ENCODE measurements at regions not wholly inside any gene's neighbourhood (a gene's known extent, or its start where the extent isn't known, plus 50 kb on each side); places are given as distances from the start of the nearest gene placed in this dataset.

DNA sequence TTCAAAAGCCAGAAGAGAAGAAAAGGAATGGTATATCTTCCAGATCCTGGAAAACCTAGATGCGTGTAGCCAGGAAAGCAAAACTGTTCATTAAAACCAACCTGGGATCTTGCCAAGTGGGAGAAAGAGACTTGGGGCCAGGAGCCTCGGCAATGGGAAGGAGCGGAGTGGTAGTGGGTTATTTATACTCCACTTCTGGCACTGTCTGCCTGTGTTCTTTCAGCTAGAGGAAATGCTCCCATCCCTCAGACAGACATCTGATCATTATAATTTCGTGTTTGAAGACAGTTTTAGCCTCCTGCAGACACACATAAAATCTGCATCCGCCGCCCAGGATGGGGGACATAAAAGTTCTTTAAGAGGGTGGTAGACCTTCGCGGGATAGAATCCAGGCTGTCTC, 421.6 kb downstream of the RPS24 start:
- H3K36me3 ChIP-seq: no peaks in the 10 kb centered on the region
- H3K4me1 ChIP-seq: peaks cover 40% of the 10 kb centered on the region
- DNase-seq: no peak
- TF ChIP-seq, protein P1, sequence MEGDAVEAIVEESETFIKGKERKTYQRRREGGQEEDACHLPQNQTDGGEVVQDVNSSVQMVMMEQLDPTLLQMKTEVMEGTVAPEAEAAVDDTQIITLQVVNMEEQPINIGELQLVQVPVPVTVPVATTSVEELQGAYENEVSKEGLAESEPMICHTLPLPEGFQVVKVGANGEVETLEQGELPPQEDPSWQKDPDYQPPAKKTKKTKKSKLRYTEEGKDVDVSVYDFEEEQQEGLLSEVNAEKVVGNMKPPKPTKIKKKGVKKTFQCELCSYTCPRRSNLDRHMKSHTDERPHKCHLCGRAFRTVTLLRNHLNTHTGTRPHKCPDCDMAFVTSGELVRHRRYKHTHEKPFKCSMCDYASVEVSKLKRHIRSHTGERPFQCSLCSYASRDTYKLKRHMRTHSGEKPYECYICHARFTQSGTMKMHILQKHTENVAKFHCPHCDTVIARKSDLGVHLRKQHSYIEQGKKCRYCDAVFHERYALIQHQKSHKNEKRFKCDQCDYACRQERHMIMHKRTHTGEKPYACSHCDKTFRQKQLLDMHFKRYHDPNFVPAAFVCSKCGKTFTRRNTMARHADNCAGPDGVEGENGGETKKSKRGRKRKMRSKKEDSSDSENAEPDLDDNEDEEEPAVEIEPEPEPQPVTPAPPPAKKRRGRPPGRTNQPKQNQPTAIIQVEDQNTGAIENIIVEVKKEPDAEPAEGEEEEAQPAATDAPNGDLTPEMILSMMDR (IDR thresholded peaks at IDR 0.05; ENCODE audit: low read depth, low read length): no peak
- no peaks in the 10 kb centered on the region for H3K27me3 ChIP-seq
- no peaks in the 10 kb centered on the region for H3K9me3 ChIP-seq
- H3K4me3 ChIP-seq (ENCODE audit: low read depth, low read length): no peak overlapping the region

DNA sequence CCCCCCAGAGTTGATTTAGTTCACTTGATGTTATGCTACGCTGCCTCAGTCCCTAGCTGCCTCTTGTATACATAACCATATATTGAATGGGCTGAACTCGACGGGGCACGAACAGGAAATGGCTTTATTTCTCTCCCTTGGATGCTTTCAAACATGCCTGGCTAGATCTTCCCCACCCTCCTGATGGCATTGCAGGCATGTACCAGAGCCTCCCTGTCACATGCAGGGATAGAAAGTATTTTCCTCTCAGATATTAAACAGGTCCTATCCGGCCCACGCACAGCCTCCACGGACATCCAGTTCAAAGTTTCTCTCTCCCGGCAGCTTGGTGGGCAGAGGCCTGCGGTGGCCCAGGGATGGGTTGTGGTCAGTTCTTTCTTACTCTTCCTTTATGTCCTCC, 422.1 kb downstream of the RPS24 start:
- no peak overlapping the region for H3K4me3 ChIP-seq (ENCODE audit: low read depth, low read length)
- H3K9me3 ChIP-seq: no peaks in the 10 kb centered on the region
- H3K27me3 ChIP-seq: no peaks in the 10 kb centered on the region
- H3K4me1 ChIP-seq: peaks cover 37% of the 10 kb centered on the region
- DNase-seq: no peak
- TF ChIP-seq, protein P1 (IDR thresholded peaks at IDR 0.05; ENCODE audit: low read depth, low read length): no peak
- no peaks in the 10 kb centered on the region for H3K36me3 ChIP-seq

DNA sequence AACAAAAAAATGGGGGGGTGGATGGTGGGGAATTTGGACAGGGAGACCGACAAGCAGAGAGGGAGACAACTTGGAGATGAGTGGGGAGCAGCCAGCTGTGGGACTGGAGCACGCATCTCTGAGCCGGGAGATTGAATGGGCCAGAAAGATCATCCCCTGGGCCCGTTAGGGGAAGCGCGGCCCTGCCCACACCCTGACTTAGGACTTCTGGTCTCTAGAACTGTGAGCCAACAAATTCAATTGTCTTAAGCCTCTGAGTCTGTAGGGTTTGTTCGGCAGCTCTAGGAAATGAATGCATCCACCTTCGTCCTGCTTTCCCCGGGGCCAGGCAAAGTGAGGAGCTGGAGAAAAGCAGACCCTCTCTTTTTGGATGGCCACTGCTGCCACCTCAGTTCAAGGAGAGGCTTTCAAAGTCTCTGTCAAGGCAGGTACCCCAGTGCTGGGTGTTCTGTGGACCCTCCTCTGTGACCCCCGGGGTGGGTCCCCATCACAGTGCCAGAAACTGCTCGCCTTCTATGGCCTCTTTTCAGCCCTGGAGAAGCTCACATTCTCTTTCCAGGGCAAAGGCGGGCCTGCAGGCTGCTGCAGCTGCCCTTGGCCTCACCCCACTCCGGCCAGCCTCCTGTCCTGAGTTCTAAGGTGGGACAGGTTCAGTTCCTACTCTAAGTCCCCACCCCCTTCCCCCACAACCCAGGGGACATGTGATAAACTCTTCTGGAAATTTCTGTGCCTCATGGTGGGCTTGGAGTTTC, 423.2 kb downstream of the RPS24 start:
- Histone ChIP-seq H3K4me3 (ENCODE audit: low read depth, low read length) (no peak overlapping the region), H3K36me3 (no peaks in the 10 kb centered on the region), H3K9me3 (no peaks in the 10 kb centered on the region), H3K27me3 (no peaks in the 10 kb centered on the region), H3K4me1 (peaks cover 27% of the 10 kb centered on the region)
- TF ChIP-seq, protein P1 (IDR thresholded peaks at IDR 0.05; ENCODE audit: low read depth, low read length): no peak
- no peak for DNase-seq

DNA sequence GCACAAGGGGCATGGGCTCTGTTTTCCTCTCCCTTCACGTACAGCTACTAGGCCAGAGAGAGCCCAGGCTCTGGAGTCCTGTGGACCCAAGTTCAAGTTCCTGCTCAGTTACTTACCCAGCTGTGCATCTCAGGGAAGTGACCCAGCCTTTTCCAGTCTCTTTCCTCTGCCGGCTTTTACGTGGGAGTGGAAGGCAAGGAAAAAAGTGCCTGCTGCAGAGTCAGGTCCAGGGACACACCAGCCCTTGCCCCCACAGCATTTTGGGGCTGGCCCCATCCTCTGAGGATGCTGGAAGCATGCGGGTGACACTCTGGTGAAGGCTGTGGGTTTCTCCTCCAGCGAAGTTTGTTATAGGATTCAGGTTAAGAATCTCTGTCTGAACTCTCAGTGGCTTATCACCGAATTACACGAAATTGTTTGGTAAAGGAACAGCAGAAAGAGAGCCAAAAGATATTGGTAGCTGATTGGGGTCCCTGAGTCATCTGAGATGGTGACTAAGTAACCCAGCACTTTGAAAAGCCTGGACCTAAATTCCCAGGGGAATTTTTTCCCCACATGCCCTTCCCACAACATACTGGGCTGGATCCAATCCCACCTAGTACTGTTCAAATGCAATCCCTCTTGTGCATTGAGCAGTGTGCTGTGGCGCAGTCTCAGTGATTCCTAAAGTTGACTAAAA, 424.3 kb downstream of the RPS24 start:
- TF ChIP-seq, protein P1 (IDR thresholded peaks at IDR 0.05; ENCODE audit: low read depth, low read length): no peak
- no peaks in the 10 kb centered on the region for H3K9me3 ChIP-seq
- H3K4me1 ChIP-seq: peaks cover 24% of the 10 kb centered on the region
- no peak for DNase-seq
- H3K27me3 ChIP-seq: no peaks in the 10 kb centered on the region
- H3K4me3 ChIP-seq (ENCODE audit: low read depth, low read length): no peak overlapping the region
- no peaks in the 10 kb centered on the region for H3K36me3 ChIP-seq

DNA sequence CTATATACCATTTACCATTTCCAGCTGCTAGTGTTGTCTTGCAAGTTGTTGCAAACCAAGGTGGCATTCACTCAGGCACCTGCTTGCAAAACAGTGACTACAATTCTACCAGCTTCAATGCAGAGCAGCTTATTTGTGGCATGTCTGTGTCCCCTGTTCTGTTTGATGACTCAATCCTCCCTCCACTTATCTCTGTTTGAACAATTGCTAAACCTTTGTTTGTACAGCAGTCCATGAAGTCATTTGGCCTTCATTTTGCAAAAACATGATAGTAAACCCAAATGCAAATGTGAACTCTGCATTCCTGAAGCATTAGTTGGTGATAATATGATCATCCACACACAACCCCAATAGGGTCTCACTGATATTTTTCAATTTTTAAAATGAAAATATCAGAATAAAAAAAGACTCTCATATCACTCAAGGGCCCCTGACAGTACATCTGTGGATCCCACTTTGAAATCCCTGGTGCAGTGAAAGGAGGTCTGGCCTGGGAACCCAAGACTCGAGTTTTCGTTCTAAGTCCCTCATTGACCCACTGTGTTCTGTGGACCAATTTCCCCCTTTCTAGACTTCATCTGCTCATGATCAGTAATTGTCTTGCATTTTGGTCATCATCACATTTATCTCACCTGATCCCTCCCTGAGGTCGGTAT, 425.4 kb downstream of the RPS24 start:
- no peak overlapping the region for H3K4me3 ChIP-seq (ENCODE audit: low read depth, low read length)
- no peaks in the 10 kb centered on the region for H3K36me3 ChIP-seq
- H3K9me3 ChIP-seq: no peaks in the 10 kb centered on the region
- H3K4me1 ChIP-seq: peaks cover 25% of the 10 kb centered on the region
- no peaks in the 10 kb centered on the region for H3K27me3 ChIP-seq
- TF ChIP-seq, protein P1 (IDR thresholded peaks at IDR 0.05; ENCODE audit: low read depth, low read length): no peak
- no peak for DNase-seq
